ENCODE measurements at regions not wholly inside any gene's neighbourhood (a gene's known extent, or its start where the extent isn't known, plus 50 kb on each side); places are given as distances from the start of the nearest gene placed in this dataset.

GRCh38 chr5:159704160-159704559 is 212.1 kb upstream of the ADRA1B start:
- TF ChIP-seq CTCF (IDR thresholded peaks at IDR 0.05) (no peak), POLR2A (IDR thresholded peaks at IDR 0.05) (no peak)
